ENCODE measurements at regions not wholly inside any gene's neighbourhood (a gene's known extent, or its start where the extent isn't known, plus 50 kb on each side); places are given as distances from the start of the nearest gene placed in this dataset.

DNA sequence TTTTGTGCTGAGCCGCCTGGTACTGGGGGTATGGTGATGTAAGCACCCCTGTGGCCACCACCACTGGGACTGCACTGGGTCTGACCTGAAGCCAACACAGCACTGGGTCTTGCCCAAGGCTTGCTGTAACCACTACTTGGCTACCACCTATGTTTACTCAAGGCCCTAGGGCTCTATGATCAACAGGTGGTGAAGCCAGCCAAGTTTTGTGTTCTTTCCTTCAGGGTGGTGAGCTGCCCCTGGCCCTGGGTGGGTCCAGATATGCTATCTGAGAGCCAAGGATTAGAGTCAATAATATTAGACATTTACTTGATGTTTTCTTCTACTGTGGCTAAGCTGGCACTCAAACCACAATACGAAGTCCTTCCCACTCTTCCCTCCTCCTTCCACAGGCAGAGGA is 55.1 kb upstream of the PAGE4 start:
- TF ChIP-seq, protein P1, sequence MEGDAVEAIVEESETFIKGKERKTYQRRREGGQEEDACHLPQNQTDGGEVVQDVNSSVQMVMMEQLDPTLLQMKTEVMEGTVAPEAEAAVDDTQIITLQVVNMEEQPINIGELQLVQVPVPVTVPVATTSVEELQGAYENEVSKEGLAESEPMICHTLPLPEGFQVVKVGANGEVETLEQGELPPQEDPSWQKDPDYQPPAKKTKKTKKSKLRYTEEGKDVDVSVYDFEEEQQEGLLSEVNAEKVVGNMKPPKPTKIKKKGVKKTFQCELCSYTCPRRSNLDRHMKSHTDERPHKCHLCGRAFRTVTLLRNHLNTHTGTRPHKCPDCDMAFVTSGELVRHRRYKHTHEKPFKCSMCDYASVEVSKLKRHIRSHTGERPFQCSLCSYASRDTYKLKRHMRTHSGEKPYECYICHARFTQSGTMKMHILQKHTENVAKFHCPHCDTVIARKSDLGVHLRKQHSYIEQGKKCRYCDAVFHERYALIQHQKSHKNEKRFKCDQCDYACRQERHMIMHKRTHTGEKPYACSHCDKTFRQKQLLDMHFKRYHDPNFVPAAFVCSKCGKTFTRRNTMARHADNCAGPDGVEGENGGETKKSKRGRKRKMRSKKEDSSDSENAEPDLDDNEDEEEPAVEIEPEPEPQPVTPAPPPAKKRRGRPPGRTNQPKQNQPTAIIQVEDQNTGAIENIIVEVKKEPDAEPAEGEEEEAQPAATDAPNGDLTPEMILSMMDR (conservative IDR thresholded peaks at IDR 0.05; ENCODE audit: low read depth, low read length): no peak
- TF ChIP-seq EZH2 (IDR thresholded peaks at IDR 0.05; ENCODE audit: borderline replicate concordance, low read depth, low read length, poor library complexity, severe bottlenecking): no peak
